Fibroblast of lung (primary cell): ENCODE measurements at regions not wholly inside any gene's neighbourhood (a gene's known extent, or its start where the extent isn't known, plus 50 kb on each side); places are given as distances from the start of the nearest gene placed in this dataset.
"Not testable (repeated sequence)": the region's sequence is repeated elsewhere in the genome, so short reads cannot be mapped to it uniquely, and the experiment has no call there.

Experiments
- DNase-seq, 2 donors: peaks; one replicate each; pipeline versions ENCODE4 v3.0.0 to v3.0.0-alpha.2; 2010; ENCODE audit warnings: low read depth in 2 of 2
- H2AFZ ChIP-seq: 2 replicates; pipeline ENCODE4 v1.5.1; 2012; ENCODE audit warnings: low read length, control low read depth, inconsistent platforms
- H3K27ac ChIP-seq: 2 replicates; pipeline ENCODE4 v1.5.1; 2011; ENCODE audit warnings: low read length, control low read depth; ENCODE audit not compliant: insufficient read depth
- H3K27me3 ChIP-seq: 2 replicates; pipeline ENCODE4 v1.5.1; 2011; ENCODE audit warnings: mild to moderate bottlenecking, low read length; ENCODE audit not compliant: control insufficient read depth, insufficient read depth
- H3K36me3 ChIP-seq: 2 replicates; pipeline ENCODE4 v1.5.1; 2011; ENCODE audit warnings: low read length; ENCODE audit not compliant: control insufficient read depth, insufficient read depth
- H3K4me1 ChIP-seq: 2 replicates; pipeline ENCODE4 v1.5.1; 2011; ENCODE audit warnings: low read length; ENCODE audit not compliant: control insufficient read depth, insufficient read depth; ENCODE audit errors: extremely low read depth
- H3K4me2 ChIP-seq: 2 replicates; pipeline ENCODE4 v1.5.1; 2011; ENCODE audit warnings: low read length, control low read depth; ENCODE audit not compliant: insufficient read depth; ENCODE audit errors: extremely low read depth
- H3K4me3 ChIP-seq, 4 experiments: fragments of 200-600 bp in 1 of 4; sonication (generic) in 1 of 4; replicated peaks in 1 of 4; 2 replicates each; pipeline ENCODE4 v1.5.1; 2011 to 2016; ENCODE audit warnings: low read length in 4 of 4, low read depth in 3 of 4, mild to moderate bottlenecking in 3 of 4, control low read depth in 2 of 4, inconsistent platforms in 1 of 4, mixed read lengths in 1 of 4; ENCODE audit not compliant: insufficient read depth in 1 of 4; ENCODE audit errors: control extremely low read depth in 1 of 4
- H3K79me2 ChIP-seq: 2 replicates; pipeline ENCODE4 v1.5.1; 2012; ENCODE audit warnings: mild to moderate bottlenecking, low read length, inconsistent platforms; ENCODE audit not compliant: control insufficient read depth, insufficient read depth
- H3K9ac ChIP-seq: 2 replicates; pipeline ENCODE4 v1.5.1; 2011; ENCODE audit warnings: mild to moderate bottlenecking, low read length, control low read depth; ENCODE audit not compliant: insufficient read depth
- H3K9me3 ChIP-seq: 2 replicates; pipeline ENCODE4 v1.5.1; 2012; ENCODE audit warnings: low read depth, low read length; ENCODE audit not compliant: control insufficient read depth, insufficient read depth
- H4K20me1 ChIP-seq: 2 replicates; pipeline ENCODE4 v1.5.1; 2011; ENCODE audit warnings: low read length; ENCODE audit not compliant: control insufficient read depth, insufficient read depth; ENCODE audit errors: extremely low read depth
- EZH2 ChIP-seq: IDR thresholded peaks from 2 replicates; pipeline ENCODE4 v1.5.1; 2012; ENCODE audit warnings: low read length, control low read depth, mild to moderate bottlenecking; ENCODE audit errors: missing control alignments
- TF ChIP-seq, protein P1 (sequence below), 2 donors: IDR thresholded peaks in 1 of 2; conservative IDR thresholded peaks in 1 of 2; 1 replicate in 1 of 2; 2 replicates in 1 of 2; pipeline ENCODE4 v1.5.1; 2011 to 2012; ENCODE audit warnings: low read length in 2 of 2, control low read depth in 1 of 2, inconsistent platforms in 1 of 2, low read depth in 1 of 2, mild to moderate bottlenecking in 1 of 2

DNA sequence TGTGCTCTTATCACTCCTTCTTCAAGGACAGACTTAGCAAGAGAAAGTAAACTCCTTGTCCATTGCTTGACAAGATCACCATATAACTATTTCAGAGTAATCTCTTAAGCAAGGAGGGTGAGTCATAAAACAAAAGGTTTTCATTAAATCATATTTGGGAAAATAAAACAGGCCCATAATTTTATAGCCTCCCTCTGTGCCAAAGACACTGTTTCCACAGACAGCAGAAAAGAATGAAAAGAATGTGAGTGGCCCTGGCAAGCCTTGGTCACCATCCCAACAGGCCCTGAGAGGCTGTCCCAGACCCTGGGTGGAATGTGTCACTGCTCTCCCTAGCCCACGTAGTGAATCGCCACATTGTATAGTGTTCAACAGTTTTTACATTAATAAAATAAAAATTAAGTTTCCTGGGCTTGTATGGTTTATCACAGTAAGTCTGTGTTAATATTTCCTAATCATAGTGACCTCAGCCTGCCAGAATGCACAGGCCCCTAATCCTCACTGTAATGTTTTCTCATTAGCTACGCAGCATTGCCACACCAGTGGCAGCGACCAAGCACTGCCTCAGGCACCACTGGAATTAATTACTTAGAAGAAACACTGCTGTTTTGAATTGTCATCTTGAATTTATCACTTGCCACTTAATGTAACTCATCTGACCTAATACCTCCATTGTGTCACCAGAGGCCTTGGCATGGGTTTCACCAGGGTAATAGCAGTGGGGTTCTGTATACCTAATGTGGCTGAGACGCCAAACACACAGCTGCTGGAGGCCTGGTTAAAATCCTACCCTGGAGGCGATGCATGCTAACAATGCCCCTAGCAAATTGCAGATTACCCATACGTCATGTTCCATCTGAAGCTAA is 401.9 kb downstream of the LNPK start:
- TF ChIP-seq, protein P1, sequence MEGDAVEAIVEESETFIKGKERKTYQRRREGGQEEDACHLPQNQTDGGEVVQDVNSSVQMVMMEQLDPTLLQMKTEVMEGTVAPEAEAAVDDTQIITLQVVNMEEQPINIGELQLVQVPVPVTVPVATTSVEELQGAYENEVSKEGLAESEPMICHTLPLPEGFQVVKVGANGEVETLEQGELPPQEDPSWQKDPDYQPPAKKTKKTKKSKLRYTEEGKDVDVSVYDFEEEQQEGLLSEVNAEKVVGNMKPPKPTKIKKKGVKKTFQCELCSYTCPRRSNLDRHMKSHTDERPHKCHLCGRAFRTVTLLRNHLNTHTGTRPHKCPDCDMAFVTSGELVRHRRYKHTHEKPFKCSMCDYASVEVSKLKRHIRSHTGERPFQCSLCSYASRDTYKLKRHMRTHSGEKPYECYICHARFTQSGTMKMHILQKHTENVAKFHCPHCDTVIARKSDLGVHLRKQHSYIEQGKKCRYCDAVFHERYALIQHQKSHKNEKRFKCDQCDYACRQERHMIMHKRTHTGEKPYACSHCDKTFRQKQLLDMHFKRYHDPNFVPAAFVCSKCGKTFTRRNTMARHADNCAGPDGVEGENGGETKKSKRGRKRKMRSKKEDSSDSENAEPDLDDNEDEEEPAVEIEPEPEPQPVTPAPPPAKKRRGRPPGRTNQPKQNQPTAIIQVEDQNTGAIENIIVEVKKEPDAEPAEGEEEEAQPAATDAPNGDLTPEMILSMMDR (conservative IDR thresholded peaks at IDR 0.05 in 1 of 2, IDR thresholded peaks at IDR 0.05 in 1 of 2; ENCODE audit: low read depth in 1 of 2, low read length in 2 of 2), result no peak
- TF ChIP-seq EZH2, result no peak
- no peak overlapping the region for H3K9ac ChIP-seq
- no peak overlapping the region for H3K4me3 ChIP-seq
- DNase-seq, result peak in 1 of 2 donors; percentile 18
- no peaks in the 10 kb centered on the region for H3K36me3 ChIP-seq
- no peaks in the 10 kb centered on the region for H3K4me1 ChIP-seq
- no peaks in the 10 kb centered on the region for H3K79me2 ChIP-seq
- H3K4me2 ChIP-seq, result no peak overlapping the region
- no peaks in the 10 kb centered on the region for H4K20me1 ChIP-seq
- H3K27me3 ChIP-seq, result no peaks in the 10 kb centered on the region
- H3K27ac ChIP-seq, result no peak overlapping the region
- no peaks in the 10 kb centered on the region for H3K9me3 ChIP-seq
- H2AFZ ChIP-seq, result no peak overlapping the region

DNA sequence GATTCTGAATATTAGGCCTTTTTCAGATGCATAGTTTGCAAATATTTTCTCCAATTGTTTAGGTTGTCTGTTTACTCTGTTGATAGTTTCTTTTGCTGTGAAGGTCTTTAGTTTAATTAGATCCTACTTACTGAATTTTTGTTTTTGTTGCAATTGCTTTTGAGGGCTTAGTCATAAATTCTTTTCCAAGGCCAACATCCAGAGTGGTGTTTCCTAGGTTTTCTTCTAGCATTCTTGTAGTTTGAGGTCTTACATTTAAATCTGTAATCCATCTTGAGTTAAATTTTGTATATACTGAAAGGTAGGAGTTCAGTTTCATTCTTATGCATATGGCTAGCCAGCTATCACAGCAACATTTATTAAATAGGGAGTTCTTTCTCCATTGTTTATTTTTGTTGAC is 404.8 kb downstream of the LNPK start:
- no peak overlapping the region for H3K4me3 ChIP-seq
- TF ChIP-seq EZH2, result no peak
- TF ChIP-seq, protein P1 (conservative IDR thresholded peaks at IDR 0.05 in 1 of 2, IDR thresholded peaks at IDR 0.05 in 1 of 2; ENCODE audit: low read depth in 1 of 2, low read length in 2 of 2), result no peak
- DNase-seq, result no peak
- no peaks in the 10 kb centered on the region for H3K9me3 ChIP-seq
- H3K36me3 ChIP-seq, result no peaks in the 10 kb centered on the region
- no peaks in the 10 kb centered on the region for H4K20me1 ChIP-seq
- H3K9ac ChIP-seq, result no peak overlapping the region
- H3K79me2 ChIP-seq, result no peaks in the 10 kb centered on the region
- H3K27ac ChIP-seq, result no peak overlapping the region
- no peak overlapping the region for H2AFZ ChIP-seq
- H3K4me1 ChIP-seq, result no peaks in the 10 kb centered on the region
- H3K4me2 ChIP-seq, result no peak overlapping the region
- H3K27me3 ChIP-seq, result no peaks in the 10 kb centered on the region

DNA sequence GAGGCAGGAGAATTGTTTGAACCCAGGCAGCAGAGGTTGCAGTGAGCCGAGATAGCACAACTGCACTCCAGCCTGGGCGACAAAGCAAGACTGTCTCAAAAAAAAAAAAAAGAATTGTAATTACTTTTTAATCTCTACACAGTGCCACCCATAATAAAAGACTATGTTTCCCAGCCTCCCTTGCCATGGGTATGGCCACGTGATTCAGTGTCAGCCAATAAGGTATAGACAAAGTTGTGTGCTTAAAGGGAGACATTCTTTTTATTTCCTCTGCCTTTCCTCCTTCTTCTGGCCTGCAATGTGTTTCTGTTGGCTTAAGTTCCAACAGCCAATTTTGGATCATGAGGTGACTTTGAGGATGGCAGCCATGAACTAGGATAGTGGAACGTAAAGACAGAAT is 406.9 kb downstream of the LNPK start:
- Histone ChIP-seq H3K4me1 (no peaks in the 10 kb centered on the region), H3K79me2 (no peaks in the 10 kb centered on the region), H3K36me3 (no peaks in the 10 kb centered on the region), H3K9ac (no peak overlapping the region), H4K20me1 (no peaks in the 10 kb centered on the region), H3K4me3 (no peak overlapping the region), H3K27ac (no peak overlapping the region), H2AFZ (no peak overlapping the region), H3K9me3 (no peaks in the 10 kb centered on the region), H3K4me2 (no peak overlapping the region), H3K27me3 (no peaks in the 10 kb centered on the region)
- TF ChIP-seq EZH2, result no peak
- TF ChIP-seq, protein P1 (conservative IDR thresholded peaks at IDR 0.05 in 1 of 2, IDR thresholded peaks at IDR 0.05 in 1 of 2; ENCODE audit: low read depth in 1 of 2, low read length in 2 of 2), result no peak
- DNase-seq, result no peak

DNA sequence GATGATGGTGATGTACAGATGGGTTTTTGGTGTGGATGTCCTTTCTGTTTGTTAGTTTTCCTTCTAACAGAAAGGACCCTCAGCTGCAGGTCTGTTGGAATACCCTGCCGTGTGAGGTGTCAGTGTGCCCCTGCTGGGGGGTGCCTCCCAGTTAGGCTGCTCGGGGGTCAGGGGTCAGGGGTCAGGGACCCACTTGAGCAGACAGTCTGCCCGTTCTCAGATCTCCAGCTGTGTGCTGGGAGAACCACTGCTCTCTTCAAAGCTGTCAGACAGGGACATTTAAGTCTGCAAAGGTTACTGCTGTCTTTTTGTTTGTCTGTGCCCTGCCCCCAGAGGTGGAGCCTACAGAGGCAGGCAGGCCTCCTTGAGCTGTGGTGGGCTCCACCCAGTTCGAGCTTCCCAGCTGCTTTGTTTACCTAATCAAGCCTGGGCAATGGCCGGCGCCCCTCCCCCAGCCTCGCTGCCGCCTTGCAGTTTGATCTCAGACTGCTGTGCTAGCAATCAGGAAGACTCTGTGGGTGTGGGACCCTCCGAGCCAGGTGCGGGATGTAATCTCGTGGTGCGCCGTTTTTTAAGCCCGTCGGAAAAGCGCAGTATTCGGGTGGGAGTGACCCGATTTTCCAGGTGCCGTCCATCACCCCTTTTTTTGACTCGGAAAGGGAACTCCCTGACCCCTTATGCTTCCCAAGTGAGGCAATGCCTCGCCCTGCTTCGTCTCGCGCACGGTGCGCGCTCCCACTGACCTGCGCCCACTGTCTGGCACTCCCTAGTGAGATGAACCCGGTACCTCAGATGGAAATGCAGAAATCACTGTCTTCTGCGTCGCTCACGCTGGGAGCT is 408.2 kb downstream of the LNPK start:
- not testable (repeated sequence) for H3K9ac ChIP-seq, H3K4me2 ChIP-seq, H3K4me1 ChIP-seq, H3K9me3 ChIP-seq, DNase-seq, H3K27ac ChIP-seq, H3K27me3 ChIP-seq, H4K20me1 ChIP-seq, H2AFZ ChIP-seq, H3K79me2 ChIP-seq, H3K36me3 ChIP-seq, H3K4me3 ChIP-seq
